SK-N-MC (cell line): ENCODE measurements at regions not wholly inside any gene's neighbourhood (a gene's known extent, or its start where the extent isn't known, plus 50 kb on each side); places are given as distances from the start of the nearest gene placed in this dataset.

ENCODE experiments used
- DNase-seq: peaks from one replicate; pipeline ENCODE4 v3.0.0-alpha.2; 2011; ENCODE audit warnings: low read depth, low spot score
- H3K27ac ChIP-seq: fragments of 200-600 bp; sonication (generic); 2 replicates; pipeline ENCODE4 v1.5.1; 2016; ENCODE audit warnings: mixed run types
- H3K36me3 ChIP-seq: fragments of 200-600 bp; sonication (generic); 2 replicates; pipeline ENCODE4 v1.6.1; 2017; ENCODE audit warnings: antibody characterized with exemption, low read length, mixed read lengths; ENCODE audit not compliant: insufficient read depth
- H3K4me3 ChIP-seq: fragments of 200-600 bp; sonication (generic); 2 replicates; pipeline ENCODE4 v1.5.1; 2016
- H3K9ac ChIP-seq: fragments of 200-600 bp; sonication (generic); 2 replicates; pipeline ENCODE4 v1.8.0; 2017; ENCODE audit warnings: mixed run types, mixed read lengths; ENCODE audit not compliant: insufficient read length
- H3K9me3 ChIP-seq: fragments of 200-600 bp; sonication (generic); 2 replicates; pipeline ENCODE4 v1.6.1; 2017; ENCODE audit warnings: low read depth, mild to moderate bottlenecking, antibody characterized with exemption, low read length, moderate library complexity, mixed read lengths
- EZH2 ChIP-seq: fragments of 200-600 bp; sonication (generic); IDR thresholded peaks from one replicate; pipeline ENCODE4 v1.6.1; 2017; ENCODE audit warnings: antibody characterized with exemption
- FOXP2 ChIP-seq: optimal IDR thresholded peaks from 2 replicates; pipeline ENCODE3; 2011; ENCODE audit warnings: mild to moderate bottlenecking, moderate library complexity; ENCODE audit not compliant: insufficient read depth; ENCODE audit errors: extremely low read length, control extremely low read depth
- POLR2AphosphoS5 ChIP-seq: IDR thresholded peaks from 2 replicates; pipeline ENCODE4 v1.6.1; 2012; ENCODE audit warnings: mild to moderate bottlenecking, low read depth, low read length, borderline replicate concordance

DNA sequence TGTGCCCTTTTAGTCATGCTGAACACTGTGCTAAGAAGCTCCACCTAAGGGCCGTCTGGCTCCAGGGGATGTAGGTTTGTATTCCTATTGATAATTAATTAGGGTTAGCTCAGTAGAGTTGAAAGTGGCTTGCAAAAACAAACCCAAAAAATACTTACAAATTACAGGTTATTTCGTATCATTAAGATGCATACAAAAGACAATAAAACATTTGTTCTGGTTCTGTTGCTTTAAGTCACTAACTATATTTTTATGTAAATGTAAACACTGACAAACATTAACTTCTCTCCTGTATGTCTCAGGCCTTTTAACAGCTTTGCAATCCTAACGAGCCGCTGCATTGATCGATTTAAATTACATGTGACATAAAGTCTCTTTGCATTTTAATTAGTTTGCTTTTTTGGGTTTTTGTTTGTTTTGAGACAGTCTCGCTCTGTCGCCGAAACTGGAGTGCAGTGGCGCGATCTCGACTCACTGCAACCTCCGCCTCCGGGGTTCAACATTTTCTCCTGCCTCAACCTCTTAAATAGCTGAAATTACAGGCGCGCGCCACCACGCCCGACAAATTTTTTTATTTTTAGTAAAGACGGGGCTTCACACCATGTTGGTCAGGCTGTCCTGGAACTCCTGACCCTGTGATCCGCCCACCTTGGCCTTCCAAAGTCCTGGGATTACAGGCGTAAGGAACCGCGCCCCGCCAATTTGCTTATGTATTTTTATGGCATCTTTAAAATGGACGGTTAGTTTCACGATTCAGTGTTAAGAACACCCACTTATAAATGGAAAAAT lies 110.9 kb downstream of the HFE start:
- Histone ChIP-seq H3K9ac (peak overlapping the region; percentile 97), H3K9me3 (no peaks in the 10 kb centered on the region), H3K36me3 (no peaks in the 10 kb centered on the region; the same call in 1 of the 2 replicates), H3K27ac (peak overlapping the region; percentile 97), H3K4me3 (peak overlapping the region; percentile 100)
- peak; percentile 27 for TF ChIP-seq POLR2AphosphoS5
- TF ChIP-seq EZH2, result no peak
- DNase-seq, result no peak

GRCh38 chr6:26198722-26199056 lies 111.5 kb downstream of the HFE start:
- no peak for DNase-seq
- no peak for TF ChIP-seq EZH2
- TF ChIP-seq FOXP2, result no peak
- TF ChIP-seq POLR2AphosphoS5, result no peak

DNA sequence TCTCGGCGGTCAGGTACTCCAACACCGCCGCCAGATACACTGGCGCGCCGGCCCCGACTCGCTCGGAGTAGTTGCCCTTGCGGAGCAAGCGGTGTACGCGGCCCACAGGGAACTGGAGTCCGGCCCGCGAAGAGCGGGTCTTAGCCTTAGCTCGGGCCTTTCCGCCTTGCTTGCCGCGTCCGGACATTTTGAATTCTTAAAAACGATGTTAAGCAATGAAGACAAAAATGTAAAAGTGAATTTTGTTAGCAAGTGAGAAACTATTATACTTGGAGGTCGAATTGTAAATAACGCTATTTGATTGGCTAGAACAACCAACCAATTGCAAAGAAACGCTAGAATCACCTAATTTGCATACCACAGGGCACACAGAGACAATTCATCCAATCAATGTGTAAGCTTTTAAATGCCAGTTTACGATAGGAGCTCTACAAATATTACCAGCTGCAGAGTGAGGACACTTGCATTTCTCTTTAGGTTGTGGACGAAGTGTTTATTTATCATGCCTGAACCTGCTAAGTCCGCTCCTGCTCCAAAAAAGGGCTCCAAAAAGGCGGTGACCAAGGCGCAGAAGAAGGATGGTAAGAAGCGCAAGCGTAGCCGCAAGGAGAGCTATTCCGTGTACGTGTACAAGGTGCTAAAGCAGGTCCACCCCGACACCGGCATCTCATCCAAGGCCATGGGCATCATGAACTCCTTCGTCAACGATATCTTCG lies 112.0 kb downstream of the HFE start:
- H3K27ac ChIP-seq, result peak overlapping the region; percentile 97
- TF ChIP-seq FOXP2 (no peak), POLR2AphosphoS5 (peak; percentile 95), EZH2 (no peak)

More at GRCh38 chr6:26198722-26199056, 111.5 kb downstream of the HFE start:
- H3K36me3 ChIP-seq, result no peaks in the 10 kb centered on the region; the same call in 1 of the 2 replicates
- H3K27ac ChIP-seq, result peak overlapping the region; percentile 97
- no peaks in the 10 kb centered on the region for H3K9me3 ChIP-seq
- peak overlapping the region; percentile 97 for H3K9ac ChIP-seq
- peak overlapping the region; percentile 100 for H3K4me3 ChIP-seq

DNA sequence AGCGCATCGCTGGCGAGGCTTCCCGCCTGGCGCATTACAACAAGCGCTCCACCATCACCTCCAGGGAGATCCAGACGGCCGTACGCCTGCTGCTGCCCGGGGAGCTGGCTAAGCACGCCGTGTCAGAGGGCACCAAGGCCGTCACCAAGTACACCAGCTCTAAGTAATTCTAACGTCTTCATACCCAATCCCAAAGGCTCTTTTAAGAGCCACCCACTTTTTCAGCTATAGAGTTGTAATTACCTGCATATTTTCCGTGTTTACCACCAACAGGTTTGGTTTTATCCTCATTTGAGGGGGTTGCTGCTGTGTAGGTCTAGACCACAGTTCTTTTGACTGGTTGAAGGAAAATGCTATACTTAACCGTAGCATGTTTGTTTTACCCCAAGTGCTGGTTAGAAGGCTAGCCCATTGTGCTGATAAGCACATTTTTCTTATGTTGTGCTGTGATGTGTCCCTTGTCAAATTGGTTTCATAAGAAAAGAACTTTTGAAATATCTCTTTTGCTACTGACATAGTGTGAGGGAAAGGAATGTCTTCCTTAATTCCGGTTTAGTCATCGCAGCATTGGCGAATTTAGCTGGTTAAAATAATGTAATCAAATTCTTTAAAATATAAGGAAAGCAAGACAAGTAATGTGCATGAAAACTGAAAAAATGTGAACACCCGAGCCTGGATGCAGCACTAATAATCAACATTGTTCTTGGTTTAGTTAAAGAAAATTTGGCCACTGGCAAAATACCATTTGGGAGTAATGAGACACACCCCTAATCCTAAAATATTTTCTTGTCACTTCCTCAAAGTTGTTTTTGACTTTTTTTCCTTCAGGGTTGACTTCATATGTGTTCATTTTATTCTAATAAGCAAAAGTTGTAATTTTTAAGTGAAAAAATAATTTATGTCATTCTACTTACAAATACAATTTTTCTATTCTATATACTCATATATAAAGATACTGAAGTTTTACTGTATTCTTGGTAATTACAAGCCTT lies 112.8 kb downstream of the HFE start:
- no peaks in the 10 kb centered on the region for H3K9me3 ChIP-seq
- H3K27ac ChIP-seq, result peak overlapping the region; percentile 91
- H3K4me3 ChIP-seq, result peak overlapping the region; percentile 100
- DNase-seq, result no peak
- H3K9ac ChIP-seq, result peak overlapping the region; percentile 69
- no peaks in the 10 kb centered on the region; the same call in 1 of the 2 replicates for H3K36me3 ChIP-seq
- no peak for TF ChIP-seq FOXP2
- peak; percentile 17; the same call in 1 of the 2 replicates for TF ChIP-seq POLR2AphosphoS5
- TF ChIP-seq EZH2, result no peak

More for the DNA sequence above, 112.0 kb downstream of the HFE start:
- Histone ChIP-seq H3K36me3 (no peaks in the 10 kb centered on the region; the same call in 1 of the 2 replicates), H3K4me3 (peak overlapping the region; percentile 100), H3K9me3 (no peaks in the 10 kb centered on the region), H3K9ac (peak overlapping the region; percentile 97)
- peak; percentile 99 for DNase-seq

DNA sequence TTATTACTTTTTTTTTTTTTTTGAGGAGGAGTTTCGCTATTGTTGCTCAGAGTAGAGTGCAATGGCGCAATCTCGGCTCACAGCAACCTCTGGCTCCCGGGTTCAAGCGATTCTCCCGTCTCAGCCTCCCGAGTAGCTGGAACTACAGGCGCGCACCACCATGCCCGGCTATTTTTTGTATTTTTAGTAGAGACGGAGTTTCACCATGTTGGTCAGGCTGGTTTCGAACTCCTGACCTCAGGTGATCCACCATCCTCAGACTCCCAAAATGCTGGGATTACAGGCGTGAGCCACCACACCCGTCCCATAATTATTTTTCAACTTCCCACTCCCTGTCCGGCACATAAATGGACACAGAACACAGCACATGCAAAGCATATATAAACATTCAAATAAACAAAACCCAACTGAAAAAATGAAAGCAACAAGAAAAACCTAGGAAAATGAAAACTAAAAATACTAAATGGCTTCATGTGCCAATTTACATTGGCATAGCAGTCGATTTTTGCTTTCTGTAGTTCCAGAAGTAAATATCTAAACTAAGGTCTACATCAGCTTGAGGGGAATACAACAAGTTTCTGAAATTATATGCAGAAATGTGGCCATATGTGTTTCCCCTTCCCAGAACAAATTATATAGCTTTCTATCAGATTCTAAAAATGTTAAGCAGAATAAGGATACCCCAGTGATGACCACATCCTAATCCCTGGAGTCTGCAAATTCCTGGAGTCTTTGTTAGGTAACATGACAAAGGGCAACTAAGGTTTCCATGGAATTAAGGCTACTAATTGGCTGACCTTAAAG lies 113.9 kb downstream of the HFE start:
- no peak for TF ChIP-seq FOXP2
- no peaks in the 10 kb centered on the region for H3K9me3 ChIP-seq
- DNase-seq, result no peak
- 0 out of 2 replicates have a peak overlapping the region, but pooled peaks have one; percentile 0 for H3K4me3 ChIP-seq
- H3K9ac ChIP-seq, result no peak overlapping the region
- H3K36me3 ChIP-seq, result no peaks in the 10 kb centered on the region; the same call in 1 of the 2 replicates
- peak overlapping the region; percentile 86 for H3K27ac ChIP-seq

- H3K36me3 ChIP-seq, result no peaks in the 10 kb centered on the region
- H3K9me3 ChIP-seq, result no peaks in the 10 kb centered on the region
- TF ChIP-seq POLR2AphosphoS5 (no peak), FOXP2 (no peak), EZH2 (no peak)
- no peak overlapping the region for H3K4me3 ChIP-seq
- peak overlapping the region; percentile 86 for H3K27ac ChIP-seq
- H3K9ac ChIP-seq, result no peak overlapping the region
- DNase-seq, result no peak
Observed at GRCh38 chr6:26202201-26202611, 115.0 kb downstream of the HFE start.

GRCh38 chr6:26202811-26203583 lies 115.8 kb downstream of the HFE start:
- TF ChIP-seq POLR2AphosphoS5, result no peak
- no peak for TF ChIP-seq FOXP2
- no peak for TF ChIP-seq EZH2
- Histone ChIP-seq H3K27ac (peak overlapping the region; percentile 96), H3K4me3 (no peak overlapping the region), H3K36me3 (no peaks in the 10 kb centered on the region), H3K9me3 (no peaks in the 10 kb centered on the region), H3K9ac (peak overlapping the region; percentile 65)
- no peak for DNase-seq
